ENCODE measurements at regions not wholly inside any gene's neighbourhood (a gene's known extent, or its start where the extent isn't known, plus 50 kb on each side); places are given as distances from the start of the nearest gene placed in this dataset.

DNA sequence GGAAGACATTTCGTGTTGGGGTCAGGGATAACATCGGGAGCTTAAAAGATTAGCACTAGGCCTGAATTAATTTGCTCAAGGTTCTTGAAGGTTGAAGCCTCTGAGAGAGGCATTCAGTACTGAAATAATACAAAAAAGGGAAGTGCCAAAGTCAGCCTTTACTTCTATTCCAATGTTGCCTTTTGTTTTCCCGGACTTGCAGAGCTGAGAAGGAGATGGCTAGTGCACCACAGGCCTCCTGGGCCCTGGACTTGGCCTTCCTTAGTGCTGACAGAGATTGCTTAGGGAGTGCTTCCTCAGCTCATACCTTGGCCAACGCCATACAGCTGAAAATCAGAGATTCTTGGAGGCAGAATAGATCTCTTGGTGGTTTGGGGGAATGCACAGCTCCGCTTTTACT, 333.6 kb upstream of the TBL1XR1 start:
- Mint-ChIP-seq H3K4me1 (ENCODE audit: low read depth, unreplicated experiment) (peaks cover 33% of the 10 kb centered on the region), H3K4me3 (ENCODE audit: low read depth, unreplicated experiment) (no peak overlapping the region), H3K36me3 (ENCODE audit: insufficient read depth, unreplicated experiment) (no peaks in the 10 kb centered on the region), H3K27ac (ENCODE audit: unreplicated experiment) (no peak overlapping the region), H3K27me3 (ENCODE audit: unreplicated experiment) (no peaks in the 10 kb centered on the region), H3K9me3 (ENCODE audit: low read depth, unreplicated experiment) (no peaks in the 10 kb centered on the region)
- CTCF ChIA-PET: interaction anchor here (0.7 kb wide), 1 partner anchor 60 kb away, joined by 3 read pairs; no protein-coding TSS in a partner anchor
- no peak for DNase-seq
- TF ChIP-seq, protein P1, sequence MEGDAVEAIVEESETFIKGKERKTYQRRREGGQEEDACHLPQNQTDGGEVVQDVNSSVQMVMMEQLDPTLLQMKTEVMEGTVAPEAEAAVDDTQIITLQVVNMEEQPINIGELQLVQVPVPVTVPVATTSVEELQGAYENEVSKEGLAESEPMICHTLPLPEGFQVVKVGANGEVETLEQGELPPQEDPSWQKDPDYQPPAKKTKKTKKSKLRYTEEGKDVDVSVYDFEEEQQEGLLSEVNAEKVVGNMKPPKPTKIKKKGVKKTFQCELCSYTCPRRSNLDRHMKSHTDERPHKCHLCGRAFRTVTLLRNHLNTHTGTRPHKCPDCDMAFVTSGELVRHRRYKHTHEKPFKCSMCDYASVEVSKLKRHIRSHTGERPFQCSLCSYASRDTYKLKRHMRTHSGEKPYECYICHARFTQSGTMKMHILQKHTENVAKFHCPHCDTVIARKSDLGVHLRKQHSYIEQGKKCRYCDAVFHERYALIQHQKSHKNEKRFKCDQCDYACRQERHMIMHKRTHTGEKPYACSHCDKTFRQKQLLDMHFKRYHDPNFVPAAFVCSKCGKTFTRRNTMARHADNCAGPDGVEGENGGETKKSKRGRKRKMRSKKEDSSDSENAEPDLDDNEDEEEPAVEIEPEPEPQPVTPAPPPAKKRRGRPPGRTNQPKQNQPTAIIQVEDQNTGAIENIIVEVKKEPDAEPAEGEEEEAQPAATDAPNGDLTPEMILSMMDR (IDR thresholded peaks at IDR 0.05; ENCODE audit: unreplicated experiment): no peak
- no TSS peak for BruUV-seq (replicated peaks)
- intact Hi-C loops (cut with micrococcal nuclease; ENCODE audit: unreplicated experiment): no loop called here

DNA sequence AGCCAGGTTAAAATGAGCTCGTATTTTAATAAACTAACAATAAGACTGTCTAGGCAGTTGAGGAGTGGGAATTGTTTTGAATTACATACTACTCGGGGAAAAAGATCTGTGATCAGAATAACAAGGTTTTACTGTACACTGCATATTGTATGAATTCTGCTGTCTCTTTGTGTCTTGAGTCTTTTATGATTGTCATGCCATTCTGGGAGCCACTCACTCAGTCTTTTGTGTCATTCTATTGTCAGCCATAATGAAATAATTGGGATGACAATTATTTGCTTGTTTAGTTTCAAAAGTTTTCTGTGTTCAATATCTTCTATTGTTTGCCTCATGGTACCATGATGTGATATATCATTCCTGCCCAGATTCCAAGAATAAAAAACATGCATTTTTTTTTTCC, 339.6 kb upstream of the TBL1XR1 start:
- BruUV-seq (replicated peaks): no TSS peak
- no peaks in the 10 kb centered on the region for H3K9me3 Mint-ChIP-seq (ENCODE audit: low read depth, unreplicated experiment)
- no peak overlapping the region for H3K4me3 Mint-ChIP-seq (ENCODE audit: low read depth, unreplicated experiment)
- no peaks in the 10 kb centered on the region for H3K36me3 Mint-ChIP-seq (ENCODE audit: insufficient read depth, unreplicated experiment)
- no peak for DNase-seq
- H3K4me1 Mint-ChIP-seq (ENCODE audit: low read depth, unreplicated experiment): peaks cover 11% of the 10 kb centered on the region
- TF ChIP-seq, protein P1 (IDR thresholded peaks at IDR 0.05; ENCODE audit: unreplicated experiment): no peak
- intact Hi-C loops (cut with micrococcal nuclease; ENCODE audit: unreplicated experiment): no loop called here
- CTCF ChIA-PET: no interaction called here
- no peak overlapping the region for H3K27ac Mint-ChIP-seq (ENCODE audit: unreplicated experiment)
- H3K27me3 Mint-ChIP-seq (ENCODE audit: unreplicated experiment): no peaks in the 10 kb centered on the region

DNA sequence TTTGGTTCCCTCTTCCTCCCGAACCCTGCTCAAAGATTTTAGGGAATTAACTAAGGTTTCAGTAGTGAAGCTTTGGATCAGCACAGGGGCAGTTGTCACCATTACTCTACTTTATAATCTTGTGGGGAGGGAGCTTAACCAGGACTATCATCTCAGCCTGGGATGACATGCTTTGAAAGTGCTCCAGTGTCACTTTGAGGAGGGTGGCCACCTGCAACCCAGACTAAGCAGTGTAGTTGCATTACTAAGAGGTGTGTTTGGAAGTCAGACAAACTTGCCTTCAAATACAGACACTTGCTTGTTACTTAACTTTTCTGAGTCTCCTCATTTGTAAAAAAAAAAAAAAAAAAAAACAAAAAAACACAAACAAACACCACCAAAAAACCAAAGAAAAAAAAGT, 340.3 kb upstream of the TBL1XR1 start:
- H3K36me3 Mint-ChIP-seq (ENCODE audit: insufficient read depth, unreplicated experiment): no peaks in the 10 kb centered on the region
- intact Hi-C loops (cut with micrococcal nuclease; ENCODE audit: unreplicated experiment): no loop called here
- no peaks in the 10 kb centered on the region for H3K27me3 Mint-ChIP-seq (ENCODE audit: unreplicated experiment)
- no peaks in the 10 kb centered on the region for H3K9me3 Mint-ChIP-seq (ENCODE audit: low read depth, unreplicated experiment)
- BruUV-seq (replicated peaks): no TSS peak
- TF ChIP-seq, protein P1 (IDR thresholded peaks at IDR 0.05; ENCODE audit: unreplicated experiment): no peak
- no peak overlapping the region for H3K27ac Mint-ChIP-seq (ENCODE audit: unreplicated experiment)
- H3K4me1 Mint-ChIP-seq (ENCODE audit: low read depth, unreplicated experiment): peaks cover 11% of the 10 kb centered on the region
- CTCF ChIA-PET: no interaction called here
- DNase-seq: no peak
- H3K4me3 Mint-ChIP-seq (ENCODE audit: low read depth, unreplicated experiment): no peak overlapping the region

DNA sequence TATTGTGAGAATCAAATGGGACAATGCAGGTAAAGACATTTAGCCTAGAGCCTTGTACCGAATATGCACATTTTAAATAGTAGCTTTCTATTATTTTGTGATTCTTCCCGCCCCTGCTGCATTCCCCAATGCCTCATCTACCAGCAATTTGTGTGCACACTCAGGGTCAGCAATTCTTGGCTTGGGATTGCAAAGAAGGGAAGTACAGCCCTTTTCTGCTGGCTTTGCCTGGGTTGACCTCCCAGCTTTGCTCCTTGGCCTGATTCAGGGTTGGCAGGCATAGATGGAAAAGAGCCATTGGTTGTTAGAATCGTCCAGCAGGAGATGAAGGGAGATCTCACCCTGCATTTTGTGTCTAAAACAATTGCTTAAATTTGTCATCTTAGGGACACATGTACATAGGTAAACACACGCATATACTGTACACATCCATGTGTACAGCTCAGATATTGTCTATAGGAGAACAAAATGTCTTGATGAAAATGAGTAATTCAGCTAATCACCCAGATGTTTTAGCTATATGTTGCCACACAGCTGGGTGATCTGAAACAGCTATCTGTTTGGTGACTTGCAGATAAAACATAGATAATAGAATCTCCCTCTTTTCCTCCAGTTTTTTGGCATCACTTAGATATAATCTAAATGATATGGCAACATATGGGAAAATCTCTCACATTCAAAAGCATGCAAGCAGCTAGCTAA, 340.9 kb upstream of the TBL1XR1 start:
- H3K36me3 Mint-ChIP-seq (ENCODE audit: insufficient read depth, unreplicated experiment): no peaks in the 10 kb centered on the region

More for the DNA sequence above, 340.9 kb upstream of the TBL1XR1 start:
- no TSS peak for BruUV-seq (replicated peaks)
- Mint-ChIP-seq H3K4me3 (ENCODE audit: low read depth, unreplicated experiment) (no peak overlapping the region), H3K4me1 (ENCODE audit: low read depth, unreplicated experiment) (peaks cover 11% of the 10 kb centered on the region), H3K27ac (ENCODE audit: unreplicated experiment) (no peak overlapping the region), H3K27me3 (ENCODE audit: unreplicated experiment) (no peaks in the 10 kb centered on the region), H3K9me3 (ENCODE audit: low read depth, unreplicated experiment) (no peaks in the 10 kb centered on the region)
- no peak for DNase-seq
- intact Hi-C loops (cut with micrococcal nuclease; ENCODE audit: unreplicated experiment): no loop called here
- TF ChIP-seq, protein P1 (IDR thresholded peaks at IDR 0.05; ENCODE audit: unreplicated experiment): no peak
- CTCF ChIA-PET: interaction anchor here (0.5 to 1.6 kb wide), 3 partner anchors 34 to 382 kb away, joined by 3 to 5 read pairs (median 5); no protein-coding TSS in a partner anchor

All from Calu3 (cell line).